Inferior parietal cortex (tissue), 1 donor: ENCODE measurements at regions not wholly inside any gene's neighbourhood (a gene's known extent, or its start where the extent isn't known, plus 50 kb on each side); places are given as distances from the start of the nearest gene placed in this dataset.
"Not testable (repeated sequence)": the region's sequence is repeated elsewhere in the genome, so short reads cannot be mapped to it uniquely, and the experiment has no call there.

ENCODE experiments used
- DNase-seq: peaks from one replicate; pipeline ENCODE4 v3.0.0-alpha.2; 2016; ENCODE audit errors: extremely low spot score

- no peak for DNase-seq
These were observed 214.6 kb downstream of the PHETA1 start for GRCh38 chr12:111154147-111154834.

- DNase-seq, result no peak
These were observed 216.3 kb downstream of the PHETA1 start for GRCh38 chr12:111152561-111152960.

GRCh38 chr12:111150921-111151840 is 217.7 kb downstream of the PHETA1 start:
- DNase-seq, result no peak

- no peak for DNase-seq
These were observed 218.5 kb downstream of the PHETA1 start for GRCh38 chr12:111150360-111150759.

- no peak for DNase-seq
These were observed 219.6 kb downstream of the PHETA1 start for GRCh38 chr12:111149299-111149698.

GRCh38 chr12:111148005-111148404 is 220.9 kb downstream of the PHETA1 start:
- DNase-seq, result no peak

- no peak for DNase-seq
These were observed 222.9 kb upstream of the MYL2 start for GRCh38 chr12:111143271-111143670.

GRCh38 chr12:111141205-111141604 is 220.8 kb upstream of the MYL2 start:
- DNase-seq, result no peak

- no peak for DNase-seq
These were observed 217.6 kb upstream of the MYL2 start for GRCh38 chr12:111138016-111138415.

- DNase-seq, result no peak
These were observed 215.0 kb upstream of the MYL2 start for GRCh38 chr12:111135293-111135832.

GRCh38 chr12:111130336-111130735 is 210.0 kb upstream of the MYL2 start:
- DNase-seq, result no peak

- DNase-seq, result no peak
These were observed 208.9 kb upstream of the MYL2 start for GRCh38 chr12:111129149-111129767.

GRCh38 chr12:111126331-111126730 is 206.0 kb upstream of the MYL2 start:
- no peak for DNase-seq

GRCh38 chr12:111124183-111124582 is 203.8 kb upstream of the MYL2 start:
- no peak for DNase-seq

GRCh38 chr12:111123390-111123789 is 203.0 kb upstream of the MYL2 start:
- no peak for DNase-seq

GRCh38 chr12:111122458-111122878 is 202.1 kb upstream of the MYL2 start:
- no peak for DNase-seq

- DNase-seq, result no peak
These were observed 201.5 kb upstream of the MYL2 start for GRCh38 chr12:111121840-111122239.

- DNase-seq, result no peak
These were observed 200.2 kb upstream of the MYL2 start for GRCh38 chr12:111120578-111120977.

- DNase-seq, result no peak
These were observed 196.6 kb upstream of the MYL2 start for GRCh38 chr12:111117017-111117416.

- not testable (repeated sequence) for DNase-seq
These were observed 192.9 kb upstream of the MYL2 start for GRCh38 chr12:111113313-111113712.

- DNase-seq, result no peak
These were observed 192.1 kb upstream of the MYL2 start for GRCh38 chr12:111112311-111113098.
